ENCODE measurements at regions not wholly inside any gene's neighbourhood (a gene's known extent, or its start where the extent isn't known, plus 50 kb on each side); places are given as distances from the start of the nearest gene placed in this dataset.

DNA sequence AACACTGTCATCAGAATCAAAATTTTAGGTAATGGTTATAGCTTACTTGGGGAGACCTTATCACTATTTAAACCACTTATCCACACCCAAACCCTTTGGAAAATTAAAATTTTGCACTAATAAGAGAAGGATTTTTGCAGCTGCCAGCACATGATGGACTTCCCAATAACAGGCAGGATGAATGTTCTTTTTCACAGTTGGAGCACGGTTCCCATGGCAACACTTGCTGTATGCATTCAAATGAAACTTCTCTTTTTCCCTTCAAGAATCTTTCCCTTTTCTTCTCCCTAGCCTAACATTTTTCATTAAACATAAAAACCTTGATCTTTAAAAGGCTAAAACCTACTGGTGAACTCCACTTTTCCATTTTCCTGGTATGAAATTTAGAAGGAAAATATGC, 768.2 kb downstream of the KCTD8 start:
- no peak for DNase-seq (ENCODE audit: low spot score)
- H3K9me2 ChIP-seq (replicated peaks; ENCODE audit: insufficient read depth): no peaks in the 10 kb centered on the region
- H3K36me3 ChIP-seq (replicated peaks; ENCODE audit: insufficient read depth, low read depth): no peaks in the 10 kb centered on the region
- no peaks in the 10 kb centered on the region for H3K27me3 ChIP-seq
- H4K20me1 ChIP-seq (ENCODE audit: insufficient read depth, poor library complexity, severe bottlenecking): no peaks in the 10 kb centered on the region
- H3K27ac ChIP-seq: no peak overlapping the region
- no peaks in the 10 kb centered on the region for H3K4me1 ChIP-seq (ENCODE audit: insufficient read depth)
- no peak overlapping the region for H2AFZ ChIP-seq
- H3K79me2 ChIP-seq: no peaks in the 10 kb centered on the region
- no peak for TF ChIP-seq EZH2 (IDR thresholded peaks at IDR 0.05; ENCODE audit: borderline replicate concordance)
- H3K4me3 ChIP-seq: no peak overlapping the region
- WGBS (ENCODE audit: low lambda C conversion rate, missing lambda C conversion rate): 88% methylated on average over 1 of the region's 1 CpG
- no peak overlapping the region for H3K4me2 ChIP-seq
- H3K9me3 ChIP-seq (ENCODE audit: low read depth): no peaks in the 10 kb centered on the region

DNA sequence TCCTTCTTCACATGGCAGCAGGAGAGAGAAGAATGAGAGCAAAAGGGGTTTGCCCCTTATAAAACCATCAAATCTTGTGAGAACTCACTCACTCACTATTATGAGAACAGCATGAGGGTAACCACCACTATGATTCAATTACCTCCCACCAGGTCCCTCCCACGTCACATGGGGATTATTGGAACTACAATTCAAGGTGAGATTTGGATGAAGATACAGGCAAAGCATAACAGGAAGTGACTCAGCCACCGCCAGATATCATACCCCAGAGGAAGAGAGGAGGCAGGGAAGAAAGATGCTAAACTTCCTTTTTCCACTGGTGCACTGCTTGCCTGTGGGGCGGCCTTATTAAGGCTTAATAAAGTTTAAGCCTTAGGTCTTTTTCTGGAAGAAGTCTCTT, 766.1 kb downstream of the KCTD8 start:
- no peaks in the 10 kb centered on the region for H3K4me1 ChIP-seq (ENCODE audit: insufficient read depth)
- H2AFZ ChIP-seq: no peak overlapping the region
- no peaks in the 10 kb centered on the region for H3K27me3 ChIP-seq
- no peak overlapping the region for H3K27ac ChIP-seq
- no peak overlapping the region for H3K4me3 ChIP-seq
- no peaks in the 10 kb centered on the region for H3K79me2 ChIP-seq
- TF ChIP-seq, protein P1, sequence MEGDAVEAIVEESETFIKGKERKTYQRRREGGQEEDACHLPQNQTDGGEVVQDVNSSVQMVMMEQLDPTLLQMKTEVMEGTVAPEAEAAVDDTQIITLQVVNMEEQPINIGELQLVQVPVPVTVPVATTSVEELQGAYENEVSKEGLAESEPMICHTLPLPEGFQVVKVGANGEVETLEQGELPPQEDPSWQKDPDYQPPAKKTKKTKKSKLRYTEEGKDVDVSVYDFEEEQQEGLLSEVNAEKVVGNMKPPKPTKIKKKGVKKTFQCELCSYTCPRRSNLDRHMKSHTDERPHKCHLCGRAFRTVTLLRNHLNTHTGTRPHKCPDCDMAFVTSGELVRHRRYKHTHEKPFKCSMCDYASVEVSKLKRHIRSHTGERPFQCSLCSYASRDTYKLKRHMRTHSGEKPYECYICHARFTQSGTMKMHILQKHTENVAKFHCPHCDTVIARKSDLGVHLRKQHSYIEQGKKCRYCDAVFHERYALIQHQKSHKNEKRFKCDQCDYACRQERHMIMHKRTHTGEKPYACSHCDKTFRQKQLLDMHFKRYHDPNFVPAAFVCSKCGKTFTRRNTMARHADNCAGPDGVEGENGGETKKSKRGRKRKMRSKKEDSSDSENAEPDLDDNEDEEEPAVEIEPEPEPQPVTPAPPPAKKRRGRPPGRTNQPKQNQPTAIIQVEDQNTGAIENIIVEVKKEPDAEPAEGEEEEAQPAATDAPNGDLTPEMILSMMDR (IDR thresholded peaks at IDR 0.05; ENCODE audit: poor library complexity): no peak
- TF ChIP-seq EZH2phosphoT487 (IDR thresholded peaks at IDR 0.05; ENCODE audit: low read depth, severe bottlenecking, unreplicated experiment) (no peak), EZH2 (IDR thresholded peaks at IDR 0.05; ENCODE audit: borderline replicate concordance) (no peak)
- no peaks in the 10 kb centered on the region for H3K9me2 ChIP-seq (replicated peaks; ENCODE audit: insufficient read depth)
- H3K4me2 ChIP-seq: no peak overlapping the region
- no peak for DNase-seq (ENCODE audit: low spot score)
- no peaks in the 10 kb centered on the region for H4K20me1 ChIP-seq (ENCODE audit: insufficient read depth, poor library complexity, severe bottlenecking)
- H3K36me3 ChIP-seq (replicated peaks; ENCODE audit: insufficient read depth, low read depth): no peaks in the 10 kb centered on the region
- 69% methylated on average over 3 of the region's 3 CpGs for WGBS (ENCODE audit: low lambda C conversion rate, missing lambda C conversion rate)
- H3K9me3 ChIP-seq (ENCODE audit: low read depth): no peaks in the 10 kb centered on the region

DNA sequence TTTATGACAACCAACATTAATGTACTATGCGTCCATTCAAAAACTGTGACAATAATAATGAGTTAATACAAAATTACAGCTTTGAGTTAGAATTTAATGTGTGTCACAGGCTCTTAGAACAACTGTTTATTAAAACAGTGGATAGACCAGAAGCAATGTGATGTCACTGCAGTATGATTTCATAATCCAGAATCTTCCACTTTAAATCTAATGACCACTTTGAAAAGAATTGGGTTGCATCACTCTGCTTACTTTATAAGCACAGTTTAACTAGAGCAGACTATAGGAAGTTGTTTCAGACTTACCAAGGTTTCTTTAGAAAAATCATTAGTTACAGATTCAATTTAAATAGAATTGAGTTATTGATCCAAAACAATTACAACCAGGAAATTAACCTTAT, 758.5 kb downstream of the KCTD8 start:
- TF ChIP-seq EZH2phosphoT487 (IDR thresholded peaks at IDR 0.05; ENCODE audit: low read depth, severe bottlenecking, unreplicated experiment) (no peak), EZH2 (IDR thresholded peaks at IDR 0.05; ENCODE audit: borderline replicate concordance) (no peak)
- TF ChIP-seq, protein P1 (IDR thresholded peaks at IDR 0.05; ENCODE audit: poor library complexity): no peak
- no peak overlapping the region for H3K4me3 ChIP-seq
- no peaks in the 10 kb centered on the region for H3K36me3 ChIP-seq (replicated peaks; ENCODE audit: insufficient read depth, low read depth)
- H3K27me3 ChIP-seq: no peaks in the 10 kb centered on the region
- 91% methylated on average over 1 of the region's 1 CpG for WGBS (ENCODE audit: low lambda C conversion rate, missing lambda C conversion rate)
- H4K20me1 ChIP-seq (ENCODE audit: insufficient read depth, poor library complexity, severe bottlenecking): no peaks in the 10 kb centered on the region
- no peak overlapping the region for H2AFZ ChIP-seq
- DNase-seq (ENCODE audit: low spot score): no peak
- no peaks in the 10 kb centered on the region for H3K79me2 ChIP-seq
- no peaks in the 10 kb centered on the region for H3K4me1 ChIP-seq (ENCODE audit: insufficient read depth)
- no peak overlapping the region for H3K4me2 ChIP-seq
- H3K9me2 ChIP-seq (replicated peaks; ENCODE audit: insufficient read depth): no peaks in the 10 kb centered on the region
- no peaks in the 10 kb centered on the region for H3K9me3 ChIP-seq (ENCODE audit: low read depth)
- H3K27ac ChIP-seq: no peak overlapping the region

DNA sequence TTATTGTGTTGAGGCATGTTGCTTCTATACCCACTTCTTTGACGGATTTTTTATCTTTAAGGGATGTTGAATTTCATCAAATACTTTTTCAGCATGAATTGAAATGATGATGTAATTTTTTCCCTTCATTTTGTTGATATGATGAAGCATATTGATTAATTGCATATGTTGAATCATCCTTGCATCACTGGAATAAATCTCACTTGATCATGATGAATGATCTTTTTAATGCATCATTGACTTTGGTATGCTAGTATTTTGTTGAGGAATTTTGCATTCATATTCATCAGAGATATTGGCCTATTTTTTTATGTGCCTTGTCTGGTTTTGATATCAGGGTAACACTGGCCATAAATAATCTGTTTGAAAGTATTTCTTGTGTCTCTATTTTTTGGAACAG, 754.7 kb downstream of the KCTD8 start:
- H3K9me3 ChIP-seq (ENCODE audit: low read depth): no peaks in the 10 kb centered on the region
- H4K20me1 ChIP-seq (ENCODE audit: insufficient read depth, poor library complexity, severe bottlenecking): no peaks in the 10 kb centered on the region
- H3K4me1 ChIP-seq (ENCODE audit: insufficient read depth): no peaks in the 10 kb centered on the region
- TF ChIP-seq EZH2 (IDR thresholded peaks at IDR 0.05; ENCODE audit: borderline replicate concordance) (no peak), EZH2phosphoT487 (IDR thresholded peaks at IDR 0.05; ENCODE audit: low read depth, severe bottlenecking, unreplicated experiment) (no peak)
- TF ChIP-seq, protein P1 (IDR thresholded peaks at IDR 0.05; ENCODE audit: poor library complexity): no peak
- H3K4me3 ChIP-seq: no peak overlapping the region
- H3K27me3 ChIP-seq: no peaks in the 10 kb centered on the region
- H3K36me3 ChIP-seq (replicated peaks; ENCODE audit: insufficient read depth, low read depth): no peaks in the 10 kb centered on the region
- H3K9me2 ChIP-seq (replicated peaks; ENCODE audit: insufficient read depth): no peaks in the 10 kb centered on the region
- WGBS (ENCODE audit: low lambda C conversion rate, missing lambda C conversion rate): 64% methylated on average over 1 of the region's 1 CpG
- no peak overlapping the region for H2AFZ ChIP-seq
- H3K79me2 ChIP-seq: no peaks in the 10 kb centered on the region
- H3K4me2 ChIP-seq: no peak overlapping the region
- DNase-seq (ENCODE audit: low spot score): no peak
- no peak overlapping the region for H3K27ac ChIP-seq
